GM10266 (cell line): ENCODE measurements at regions not wholly inside any gene's neighbourhood (a gene's known extent, or its start where the extent isn't known, plus 50 kb on each side); places are given as distances from the start of the nearest gene placed in this dataset.

ENCODE experiments used
- DNase-seq: peaks from one replicate; pipeline ENCODE4 v3.0.0; 2012; ENCODE audit errors: extremely low spot score
- CTCF ChIP-seq: IDR thresholded peaks from 2 replicates; pipeline ENCODE4 v1.5.1; 2012; ENCODE audit warnings: mild to moderate bottlenecking, low read depth; ENCODE audit not compliant: control insufficient read depth, insufficient read depth; ENCODE audit errors: missing control alignments

GRCh38 chr5:175765858-175766257 lies 105.5 kb upstream of the CPLX2 start:
- no peak for DNase-seq
- TF ChIP-seq CTCF = no peak

GRCh38 chr5:175766963-175767362 lies 104.4 kb upstream of the CPLX2 start:
- no peak for DNase-seq
- no peak for TF ChIP-seq CTCF

GRCh38 chr5:175772747-175773533 lies 98.4 kb upstream of the CPLX2 start:
- DNase-seq = no peak
- TF ChIP-seq CTCF = no peak

GRCh38 chr5:175773534-175774070 lies 97.8 kb upstream of the CPLX2 start:
- DNase-seq = no peak
- TF ChIP-seq CTCF = no peak

- no peak for TF ChIP-seq CTCF
- DNase-seq = no peak
These were observed 96.0 kb upstream of the CPLX2 start for GRCh38 chr5:175775416-175775815.

GRCh38 chr5:175778951-175779503 lies 92.4 kb upstream of the CPLX2 start:
- DNase-seq = no peak
- TF ChIP-seq CTCF = no peak

GRCh38 chr5:175783739-175784138 lies 87.6 kb upstream of the CPLX2 start:
- TF ChIP-seq CTCF = no peak
- no peak for DNase-seq
